H1 (cell line): ENCODE measurements at regions not wholly inside any gene's neighbourhood (a gene's known extent, or its start where the extent isn't known, plus 50 kb on each side); places are given as distances from the start of the nearest gene placed in this dataset.

Source experiments
- CTCF ChIA-PET: fragments of 300-600 bp; sonication (Branson Sonifier 250); formaldehyde crosslinking; loops from one replicate; lab custom pipeline; 2021; ENCODE audit not compliant: partially characterized antibody; lab: Charles Lee
- POLR2A ChIA-PET: fragments of 300-600 bp; sonication (Branson Sonifier 250); formaldehyde crosslinking; loops from one replicate; lab custom pipeline; 2021; ENCODE audit warnings: inconsistent platforms; ENCODE audit not compliant: partially characterized antibody; lab: Charles Lee
- DNase-seq, 2 experiments: peaks; one replicate each; pipeline versions ENCODE4 v3.0.0 to v3.0.0-alpha.2; 2010 to 2022; ENCODE audit warnings: low spot score in 2 of 2, low read depth in 1 of 2, mixed read lengths in 1 of 2
- FAIRE-seq: peaks from 2 replicates; lab custom pipeline; 2011; peaks lifted over from hg19 to GRCh38; lab: Jason Lieb, UNC
- H2AFZ ChIP-seq: 2 replicates; pipeline ENCODE4 v1.8.1; 2012; ENCODE audit warnings: low read length, inconsistent platforms
- H2AK5ac ChIP-seq: 2 replicates; pipeline ENCODE4 v1.6.1; 2013; ENCODE audit warnings: low read depth, low read length
- H2BK120ac ChIP-seq: replicated peaks from 2 replicates; pipeline ENCODE3; 2013; ENCODE audit warnings: low read depth, low read length, inconsistent platforms
- H2BK12ac ChIP-seq: 2 replicates; pipeline ENCODE4 v1.6.1; 2013; ENCODE audit warnings: low read depth, low read length
- H2BK15ac ChIP-seq: 2 replicates; pipeline ENCODE4 v1.6.1; 2013; ENCODE audit warnings: low read length
- H2BK20ac ChIP-seq: 2 replicates; pipeline ENCODE4 v1.6.1; 2013; ENCODE audit warnings: low read length
- H2BK5ac ChIP-seq: 2 replicates; pipeline ENCODE4 v1.6.1; 2013; ENCODE audit warnings: low read depth, low read length
- H3K14ac ChIP-seq: 2 replicates; pipeline ENCODE4 v1.6.1; 2013; ENCODE audit warnings: inconsistent platforms; ENCODE audit not compliant: insufficient read length
- H3K18ac ChIP-seq: 2 replicates; pipeline ENCODE4 v1.6.1; 2013; ENCODE audit warnings: low read length; ENCODE audit errors: extremely low read depth
- H3K23ac ChIP-seq: 2 replicates; pipeline ENCODE4 v1.6.1; 2013; ENCODE audit warnings: inconsistent platforms; ENCODE audit not compliant: insufficient read length
- H3K23me2 ChIP-seq: 2 replicates; pipeline ENCODE4 v1.6.1; 2013; ENCODE audit warnings: low read depth, low read length
- H3K27ac ChIP-seq: 2 replicates; pipeline ENCODE4 v1.6.1; 2011; ENCODE audit warnings: low read depth, low read length, inconsistent platforms
- H3K27me3 ChIP-seq, 4 experiments: replicated peaks in 1 of 4; 1 replicate in 1 of 4; 2 replicates in 3 of 4; pipeline versions ENCODE4 v1.6.1 to v1.8.1; 2011 to 2013; ENCODE audit warnings: low read length in 3 of 4, mild to moderate bottlenecking in 3 of 4, inconsistent platforms in 2 of 4, mixed read lengths in 2 of 4, moderate library complexity in 1 of 4; ENCODE audit not compliant: control insufficient read depth in 3 of 4, insufficient read depth in 3 of 4; ENCODE audit errors: extremely low read depth in 1 of 4
- H3K36me3 ChIP-seq, 4 experiments: 2 replicates each; pipeline versions ENCODE4 v1.6.1 to v1.8.1; 2011 to 2013; ENCODE audit warnings: mild to moderate bottlenecking in 4 of 4, low read length in 3 of 4, moderate library complexity in 2 of 4, control low read depth in 1 of 4, inconsistent platforms in 1 of 4; ENCODE audit not compliant: insufficient read depth in 4 of 4, control insufficient read depth in 2 of 4
- H3K4ac ChIP-seq: replicated peaks from 2 replicates; pipeline ENCODE3; 2013; ENCODE audit warnings: low read length, low read depth, mixed read lengths, inconsistent platforms; ENCODE audit not compliant: insufficient read length
- H3K4me1 ChIP-seq, 4 experiments: replicated peaks in 1 of 4; 1 replicate in 1 of 4; 2 replicates in 3 of 4; pipeline versions ENCODE4 v1.6.1 to v1.8.1; 2011 to 2013; ENCODE audit warnings: low read length in 3 of 4, inconsistent platforms in 2 of 4, mixed read lengths in 1 of 4; ENCODE audit not compliant: insufficient read depth in 4 of 4, control insufficient read depth in 3 of 4
- H3K4me2 ChIP-seq, 2 experiments: 2 replicates each; pipeline versions ENCODE4 v1.6.1 to v1.8.1; 2011 to 2013; ENCODE audit warnings: low read depth in 2 of 2, low read length in 2 of 2, control low read depth in 1 of 2, inconsistent platforms in 1 of 2, mild to moderate bottlenecking in 1 of 2; ENCODE audit not compliant: insufficient read depth in 1 of 2
- H3K4me3 ChIP-seq, 4 experiments: fragments of 200-600, 300-600 bp in 1 of 4; sonication (generic), shearing (Covaris generic), sonication (Bioruptor Twin) in 1 of 4; 2 replicates each; pipeline versions ENCODE4 v1.5.1 to v1.8.1; 2011 to 2016; ENCODE audit warnings: low read length in 4 of 4, low read depth in 3 of 4, control low read depth in 2 of 4, inconsistent platforms in 2 of 4, mild to moderate bottlenecking in 2 of 4, mixed read lengths in 1 of 4, moderate library complexity in 1 of 4; ENCODE audit not compliant: insufficient read depth in 2 of 4; ENCODE audit errors: extremely low read depth in 1 of 4
- H3K56ac ChIP-seq: replicated peaks from 2 replicates; pipeline ENCODE3; 2013; ENCODE audit warnings: low read depth, mild to moderate bottlenecking, mixed read lengths, low read length, inconsistent platforms; ENCODE audit not compliant: insufficient read length
- H3K79me1 ChIP-seq: 2 replicates; pipeline ENCODE4 v1.6.1; 2013; ENCODE audit warnings: low read depth, low read length, control low read depth
- H3K79me2 ChIP-seq, 2 experiments: 2 replicates each; pipeline versions ENCODE4 v1.6.1 to v1.8.1; 2012 to 2013; ENCODE audit warnings: low read length in 2 of 2, mild to moderate bottlenecking in 2 of 2, inconsistent platforms in 1 of 2; ENCODE audit not compliant: insufficient read depth in 2 of 2, control insufficient read depth in 1 of 2
- H3K9ac ChIP-seq, 4 experiments: replicated peaks in 1 of 4; 1 replicate in 1 of 4; 2 replicates in 3 of 4; pipeline versions ENCODE4 v1.6.1 to v1.8.1; 2011 to 2013; ENCODE audit warnings: low read depth in 3 of 4, low read length in 3 of 4, control low read depth in 2 of 4, mild to moderate bottlenecking in 2 of 4, moderate library complexity in 2 of 4, inconsistent platforms in 1 of 4; ENCODE audit errors: extremely low read depth in 1 of 4
- H3K9me3 ChIP-seq, 2 experiments: 2 replicates each; pipeline versions ENCODE4 v1.6.1 to v1.8.1; 2012 to 2013; ENCODE audit warnings: mild to moderate bottlenecking in 2 of 2, moderate library complexity in 2 of 2, control low read depth in 1 of 2, inconsistent platforms in 1 of 2, low read depth in 1 of 2, low read length in 1 of 2, mixed read lengths in 1 of 2; ENCODE audit not compliant: insufficient read depth in 2 of 2
- H4K20me1 ChIP-seq, 2 experiments: replicated peaks in 1 of 2; 2 replicates each; pipeline versions ENCODE3 to v1.8.1; 2011 to 2013; ENCODE audit warnings: inconsistent platforms in 2 of 2, low read length in 2 of 2, mild to moderate bottlenecking in 1 of 2; ENCODE audit not compliant: insufficient read depth in 2 of 2, control insufficient read depth in 1 of 2
- H4K5ac ChIP-seq: 2 replicates; pipeline ENCODE4 v1.6.1; 2013; ENCODE audit warnings: low read length, low read depth, mixed read lengths, inconsistent platforms; ENCODE audit not compliant: insufficient read length
- H4K8ac ChIP-seq: 2 replicates; pipeline ENCODE4 v1.8.0; 2013; ENCODE audit warnings: mild to moderate bottlenecking, moderate library complexity, low read length, inconsistent platforms; ENCODE audit not compliant: insufficient read depth; ENCODE audit errors: extremely low read depth
- H4K91ac ChIP-seq: replicated peaks from 2 replicates; pipeline ENCODE3; 2013; ENCODE audit warnings: low read length, mixed read lengths, inconsistent platforms; ENCODE audit not compliant: insufficient read length
- KDM4A ChIP-seq: IDR thresholded peaks from one replicate; pipeline ENCODE4 v1.7.1; 2012; ENCODE audit warnings: low read depth, mild to moderate bottlenecking, moderate library complexity, low read length, inconsistent platforms; ENCODE audit not compliant: severe bottlenecking
- POLR2AphosphoS5 ChIP-seq: IDR thresholded peaks from 2 replicates; pipeline ENCODE4 v1.6.1; 2011; ENCODE audit warnings: low read depth, low read length
- SUZ12 ChIP-seq: fragments of 200-600 bp; sonication (generic); IDR thresholded peaks from 2 replicates; pipeline ENCODE4 v1.6.1; 2012; ENCODE audit warnings: mild to moderate bottlenecking, inconsistent platforms, low read length, moderate library complexity, mixed read lengths
- TAF1 ChIP-seq: IDR thresholded peaks from 2 replicates; pipeline ENCODE4 v1.6.1; 2011; ENCODE audit warnings: mild to moderate bottlenecking, low read depth, low read length
- WGBS, 2 experiments: shearing (Covaris generic) in 1 of 2; methylation state at CpG; one replicate each; pipeline versions ENCODE4 v1.1.6 to v1.1.7; 2013 to 2015; ENCODE audit warnings: low lambda C conversion rate in 2 of 2, mixed read lengths in 2 of 2, inconsistent platforms in 1 of 2, low coverage in 1 of 2, missing lambda C conversion rate in 1 of 2; ENCODE audit not compliant: insufficient replicate concordance in 2 of 2, insufficient coverage in 1 of 2, insufficient read length in 1 of 2; ENCODE audit errors: extremely low coverage in 1 of 2, missing lambda C conversion rate in 1 of 2; 5-methylcytosine and 5-hydroxymethylcytosine counted together
- TF ChIP-seq, protein P1 (sequence below): IDR thresholded peaks from 2 replicates; pipeline ENCODE4 v1.6.1; 2011; ENCODE audit warnings: low read depth, mild to moderate bottlenecking, low read length; ENCODE audit not compliant: insufficient read depth

- no peak overlapping the region for H3K56ac ChIP-seq
- H4K8ac ChIP-seq: no peak overlapping the region
- no peaks in the 10 kb centered on the region for H3K23me2 ChIP-seq
- H3K4me1 ChIP-seq: peaks cover 0 to 10% (median 4%) of the 10 kb centered on the region in 4 experiments; a peak in 3 of 7 replicates
- no peak overlapping the region for H3K4me2 ChIP-seq
- no peak overlapping the region for H2BK120ac ChIP-seq
- no peak for FAIRE-seq
- no peak overlapping the region for H3K4ac ChIP-seq
- H2BK20ac ChIP-seq: peak overlapping the region; percentile 95; the same call in 1 of the 2 replicates
- H2AK5ac ChIP-seq: no peak overlapping the region
- no peak overlapping the region for H4K5ac ChIP-seq
- no peak overlapping the region for H2BK12ac ChIP-seq
- 88% methylated on average over 1 of the region's 1 CpG; no CpG with 5 or more reads in 1 of the 2 experiments for WGBS, 2 experiments
- H4K91ac ChIP-seq: no peak overlapping the region
- H4K20me1 ChIP-seq: no peaks in the 10 kb centered on the region
- no peaks in the 10 kb centered on the region for H3K27me3 ChIP-seq
- H2AFZ ChIP-seq: no peak overlapping the region
- no peak overlapping the region for H3K23ac ChIP-seq
- ChIA-PET POLR2A (no interaction called here), CTCF (interaction anchor here (0.9 to 2.0 kb wide), 3 partner anchors 52 to 359 kb away, joined by 3 to 4 read pairs (median 3); no protein-coding TSS in a partner anchor)
- TF ChIP-seq TAF1: no peak
- no peak for TF ChIP-seq SUZ12
- TF ChIP-seq POLR2AphosphoS5: no peak
- TF ChIP-seq KDM4A: no peak
- TF ChIP-seq, protein P1, sequence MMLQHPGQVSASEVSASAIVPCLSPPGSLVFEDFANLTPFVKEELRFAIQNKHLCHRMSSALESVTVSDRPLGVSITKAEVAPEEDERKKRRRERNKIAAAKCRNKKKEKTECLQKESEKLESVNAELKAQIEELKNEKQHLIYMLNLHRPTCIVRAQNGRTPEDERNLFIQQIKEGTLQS: no peak
- no peak overlapping the region for H3K27ac ChIP-seq
- peaks cover 0 to 7% of the 10 kb centered on the region in 2 experiments; a peak in 3 of 4 replicates for H3K9me3 ChIP-seq
- no peak overlapping the region for H2BK5ac ChIP-seq
- no peaks in the 10 kb centered on the region for H3K79me2 ChIP-seq
- no peak overlapping the region for H3K18ac ChIP-seq
- H2BK15ac ChIP-seq: no peak overlapping the region
- H3K36me3 ChIP-seq: no peaks in the 10 kb centered on the region
- DNase-seq: no peak
- no peaks in the 10 kb centered on the region for H3K79me1 ChIP-seq
- H3K4me3 ChIP-seq: no peak overlapping the region
- H3K9ac ChIP-seq: no peak overlapping the region
- no peak overlapping the region for H3K14ac ChIP-seq
Observed at GRCh38 chr2:62352031-62352430, 154.0 kb downstream of the TMEM17 start.
